ENCODE measurements at regions not wholly inside any gene's neighbourhood (a gene's known extent, or its start where the extent isn't known, plus 50 kb on each side); places are given as distances from the start of the nearest gene placed in this dataset.

- peaks cover 6% of the 10 kb centered on the region for H3K27me3 ChIP-seq (ENCODE audit: low read depth, low read length)
- H3K27ac ChIP-seq (ENCODE audit: low read length) = no peak overlapping the region
These were observed 67.2 kb upstream of the DLK1 start for GRCh38 chr14:100659345-100660001.

GRCh38 chr14:100660498-100660881 is 66.2 kb upstream of the DLK1 start:
- no peak overlapping the region for H3K27ac ChIP-seq (ENCODE audit: low read length)
- no peaks in the 10 kb centered on the region for H3K9me3 ChIP-seq (ENCODE audit: control insufficient read depth in 1 of 2, low read length in 2 of 2)
- no peak overlapping the region for H3K4me3 ChIP-seq (ENCODE audit: low read depth in 1 of 2, low read length in 2 of 2)
- H3K36me3 ChIP-seq (ENCODE audit: control insufficient read depth in 1 of 2, insufficient read depth in 2 of 2, low read length in 2 of 2) = no peaks in the 10 kb centered on the region
- H3K27me3 ChIP-seq (ENCODE audit: low read depth, low read length) = peaks cover under 1% of the 10 kb centered on the region
- no peaks in the 10 kb centered on the region for H3K4me1 ChIP-seq (ENCODE audit: control insufficient read depth in 1 of 2, insufficient read depth in 2 of 2, low read length in 2 of 2)

More at GRCh38 chr14:100659345-100660001, 67.2 kb upstream of the DLK1 start:
- no peak overlapping the region for H3K4me3 ChIP-seq (ENCODE audit: low read depth in 1 of 2, low read length in 2 of 2)
- H3K4me1 ChIP-seq (ENCODE audit: control insufficient read depth in 1 of 2, insufficient read depth in 2 of 2, low read length in 2 of 2) = peaks cover 0 to 7% of the 10 kb centered on the region in 2 donors
- no peaks in the 10 kb centered on the region for H3K36me3 ChIP-seq (ENCODE audit: control insufficient read depth in 1 of 2, insufficient read depth in 2 of 2, low read length in 2 of 2)
- no peaks in the 10 kb centered on the region for H3K9me3 ChIP-seq (ENCODE audit: control insufficient read depth in 1 of 2, low read length in 2 of 2)

DNA sequence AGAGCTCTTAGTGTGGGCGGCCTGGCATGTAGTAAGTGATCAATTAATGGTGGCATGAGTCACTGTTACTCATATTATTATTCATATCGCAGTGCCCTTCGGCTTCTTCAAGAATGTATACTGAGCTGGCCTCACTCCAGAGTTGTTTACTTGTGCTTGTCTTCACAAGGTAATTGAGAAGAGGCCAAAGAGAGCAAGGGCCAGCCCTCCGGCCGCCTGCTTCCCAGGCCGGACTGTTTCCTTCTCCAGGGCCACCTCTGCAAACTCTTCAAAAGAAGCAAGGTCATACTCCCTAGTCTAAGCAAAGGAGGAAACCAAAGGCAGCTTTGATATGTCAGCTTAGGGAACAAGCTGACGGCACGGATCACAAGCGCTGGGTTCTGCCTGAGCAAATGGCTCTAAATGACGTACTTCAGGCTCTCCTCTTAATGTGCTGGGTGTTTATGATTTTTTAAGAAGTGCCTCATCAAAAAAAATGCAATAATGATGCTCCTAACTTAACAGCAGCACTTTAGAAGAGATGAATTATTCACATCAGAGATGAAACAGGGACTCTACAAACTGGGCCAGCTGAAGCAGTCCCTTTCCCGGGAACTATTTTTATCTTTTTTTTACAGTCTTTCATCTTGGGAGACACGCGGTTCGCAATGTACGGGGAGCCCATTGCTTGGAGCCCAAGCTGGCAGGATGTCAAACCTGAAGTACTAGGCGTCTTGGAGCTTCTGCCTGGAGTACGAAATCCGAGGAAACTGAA is 65.6 kb upstream of the DLK1 start:
- Histone ChIP-seq H3K9me3 (ENCODE audit: control insufficient read depth in 1 of 2, low read length in 2 of 2) (no peaks in the 10 kb centered on the region), H3K4me1 (ENCODE audit: control insufficient read depth in 1 of 2, insufficient read depth in 2 of 2, low read length in 2 of 2) (no peaks in the 10 kb centered on the region), H3K4me3 (ENCODE audit: low read depth in 1 of 2, low read length in 2 of 2) (no peak overlapping the region), H3K36me3 (ENCODE audit: control insufficient read depth in 1 of 2, insufficient read depth in 2 of 2, low read length in 2 of 2) (no peaks in the 10 kb centered on the region), H3K27ac (ENCODE audit: low read length) (no peak overlapping the region), H3K27me3 (ENCODE audit: low read depth, low read length) (no peaks in the 10 kb centered on the region)

GRCh38 chr14:100662879-100663760 is 63.6 kb upstream of the DLK1 start:
- Histone ChIP-seq H3K4me1 (ENCODE audit: control insufficient read depth in 1 of 2, insufficient read depth in 2 of 2, low read length in 2 of 2) (no peaks in the 10 kb centered on the region), H3K36me3 (ENCODE audit: control insufficient read depth in 1 of 2, insufficient read depth in 2 of 2, low read length in 2 of 2) (no peaks in the 10 kb centered on the region), H3K27ac (ENCODE audit: low read length) (no peak overlapping the region), H3K4me3 (ENCODE audit: low read depth in 1 of 2, low read length in 2 of 2) (no peak overlapping the region), H3K9me3 (ENCODE audit: control insufficient read depth in 1 of 2, low read length in 2 of 2) (no peaks in the 10 kb centered on the region), H3K27me3 (ENCODE audit: low read depth, low read length) (no peaks in the 10 kb centered on the region)

DNA sequence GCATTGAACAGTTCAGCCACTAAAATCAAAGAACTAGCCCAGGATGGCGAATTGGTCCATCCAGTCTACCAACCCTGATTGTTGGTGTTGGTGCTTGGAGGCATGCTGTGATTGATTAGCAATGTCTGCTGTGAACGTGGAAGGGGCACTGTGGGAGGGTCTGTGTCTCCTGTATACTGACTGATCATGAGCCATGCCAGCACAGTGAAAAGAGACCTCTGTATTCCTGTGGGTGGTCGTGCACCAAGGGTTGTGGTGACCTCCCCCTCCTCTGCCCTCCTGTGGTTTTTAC is 63.0 kb upstream of the DLK1 start:
- H3K4me1 ChIP-seq (ENCODE audit: control insufficient read depth in 1 of 2, insufficient read depth in 2 of 2, low read length in 2 of 2) = no peaks in the 10 kb centered on the region
- H3K36me3 ChIP-seq (ENCODE audit: control insufficient read depth in 1 of 2, insufficient read depth in 2 of 2, low read length in 2 of 2) = no peaks in the 10 kb centered on the region
- no peaks in the 10 kb centered on the region for H3K27me3 ChIP-seq (ENCODE audit: low read depth, low read length)
- no peak overlapping the region for H3K27ac ChIP-seq (ENCODE audit: low read length)
- no peaks in the 10 kb centered on the region for H3K9me3 ChIP-seq (ENCODE audit: control insufficient read depth in 1 of 2, low read length in 2 of 2)
- no peak overlapping the region for H3K4me3 ChIP-seq (ENCODE audit: low read depth in 1 of 2, low read length in 2 of 2)

- Histone ChIP-seq H3K9me3 (ENCODE audit: control insufficient read depth in 1 of 2, low read length in 2 of 2) (no peaks in the 10 kb centered on the region), H3K36me3 (ENCODE audit: control insufficient read depth in 1 of 2, insufficient read depth in 2 of 2, low read length in 2 of 2) (no peaks in the 10 kb centered on the region), H3K4me3 (ENCODE audit: low read depth in 1 of 2, low read length in 2 of 2) (no peak overlapping the region), H3K27ac (ENCODE audit: low read length) (no peak overlapping the region), H3K27me3 (ENCODE audit: low read depth, low read length) (no peaks in the 10 kb centered on the region), H3K4me1 (ENCODE audit: control insufficient read depth in 1 of 2, insufficient read depth in 2 of 2, low read length in 2 of 2) (peaks cover 0 to under 1% of the 10 kb centered on the region in 2 donors)
These were observed 62.5 kb upstream of the DLK1 start for GRCh38 chr14:100664231-100664630.

DNA sequence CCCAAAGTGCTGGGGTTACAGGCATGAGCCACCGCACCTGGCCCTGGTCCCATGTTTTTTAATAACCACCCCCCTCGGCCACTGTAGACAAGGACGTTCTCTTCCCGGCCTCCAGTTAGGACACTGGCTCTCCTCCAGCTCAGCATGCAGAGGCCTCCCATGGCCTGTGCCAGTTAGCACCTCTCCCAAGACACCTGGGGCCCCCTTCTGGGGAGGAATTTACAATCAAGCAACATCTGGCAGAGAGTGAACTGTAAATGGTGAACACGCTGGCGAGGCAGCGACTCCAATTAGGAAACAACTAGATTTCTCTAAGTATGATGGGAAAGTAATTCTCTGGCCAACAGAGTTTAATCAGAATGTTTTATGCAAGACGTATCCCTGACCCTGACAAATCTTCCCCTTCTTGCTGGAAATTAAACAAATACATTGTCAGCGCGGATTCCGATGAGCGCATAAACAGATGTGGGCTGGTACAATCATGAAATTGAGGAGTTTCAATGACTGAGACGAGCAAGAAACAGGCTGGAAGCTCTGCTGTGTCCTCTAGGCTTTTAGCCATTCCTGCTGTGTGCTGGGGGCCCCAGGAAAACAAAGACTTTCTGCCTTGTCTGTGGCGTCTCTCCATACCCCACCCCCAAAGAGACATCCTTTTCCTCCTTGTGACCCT is 61.7 kb upstream of the DLK1 start:
- no peaks in the 10 kb centered on the region for H3K36me3 ChIP-seq (ENCODE audit: control insufficient read depth in 1 of 2, insufficient read depth in 2 of 2, low read length in 2 of 2)
- H3K27me3 ChIP-seq (ENCODE audit: low read depth, low read length) = no peaks in the 10 kb centered on the region
- peaks cover 0 to 5% of the 10 kb centered on the region in 2 donors for H3K4me1 ChIP-seq (ENCODE audit: control insufficient read depth in 1 of 2, insufficient read depth in 2 of 2, low read length in 2 of 2)
- no peak overlapping the region for H3K4me3 ChIP-seq (ENCODE audit: low read depth in 1 of 2, low read length in 2 of 2)
- no peaks in the 10 kb centered on the region for H3K9me3 ChIP-seq (ENCODE audit: control insufficient read depth in 1 of 2, low read length in 2 of 2)
- no peak overlapping the region for H3K27ac ChIP-seq (ENCODE audit: low read length)

DNA sequence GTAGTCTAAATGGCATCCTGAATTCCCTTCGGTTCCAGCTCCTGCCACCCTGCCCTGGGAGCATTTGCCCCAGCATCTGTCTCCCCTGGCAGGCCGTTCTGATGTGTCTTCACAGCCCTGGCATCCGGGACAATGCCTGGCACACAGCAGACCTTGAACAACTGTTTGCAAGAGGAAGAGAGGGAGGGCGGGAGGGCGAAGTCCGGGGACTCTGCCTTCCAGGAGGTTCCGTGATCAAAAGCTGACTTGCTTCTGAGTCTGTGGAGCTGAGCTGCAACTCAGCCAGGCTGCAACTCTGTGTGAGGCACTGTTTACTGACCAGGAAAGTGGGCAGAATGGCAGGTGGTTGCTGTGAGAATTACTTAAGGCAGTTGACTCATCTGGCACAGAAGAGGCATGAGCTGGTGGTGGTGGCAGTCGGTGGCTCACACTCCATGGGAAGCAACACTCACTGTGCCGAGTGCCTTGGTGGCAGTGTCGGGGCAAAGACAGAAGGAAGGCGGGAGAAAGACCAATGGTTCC is 61.1 kb upstream of the DLK1 start:
- H3K4me1 ChIP-seq (ENCODE audit: control insufficient read depth in 1 of 2, insufficient read depth in 2 of 2, low read length in 2 of 2) = peaks cover 0 to 5% of the 10 kb centered on the region in 2 donors
- H3K4me3 ChIP-seq (ENCODE audit: low read depth in 1 of 2, low read length in 2 of 2) = no peak overlapping the region
- no peaks in the 10 kb centered on the region for H3K27me3 ChIP-seq (ENCODE audit: low read depth, low read length)
- H3K36me3 ChIP-seq (ENCODE audit: control insufficient read depth in 1 of 2, insufficient read depth in 2 of 2, low read length in 2 of 2) = no peaks in the 10 kb centered on the region
- H3K27ac ChIP-seq (ENCODE audit: low read length) = no peak overlapping the region
- H3K9me3 ChIP-seq (ENCODE audit: control insufficient read depth in 1 of 2, low read length in 2 of 2) = no peaks in the 10 kb centered on the region

GRCh38 chr14:100666403-100666802 is 60.3 kb upstream of the DLK1 start:
- Histone ChIP-seq H3K4me1 (ENCODE audit: control insufficient read depth in 1 of 2, insufficient read depth in 2 of 2, low read length in 2 of 2) (peaks cover 0 to 5% of the 10 kb centered on the region in 2 donors), H3K27ac (ENCODE audit: low read length) (no peak overlapping the region), H3K4me3 (ENCODE audit: low read depth in 1 of 2, low read length in 2 of 2) (no peak overlapping the region), H3K27me3 (ENCODE audit: low read depth, low read length) (no peaks in the 10 kb centered on the region), H3K36me3 (ENCODE audit: control insufficient read depth in 1 of 2, insufficient read depth in 2 of 2, low read length in 2 of 2) (no peaks in the 10 kb centered on the region), H3K9me3 (ENCODE audit: control insufficient read depth in 1 of 2, low read length in 2 of 2) (no peaks in the 10 kb centered on the region)

DNA sequence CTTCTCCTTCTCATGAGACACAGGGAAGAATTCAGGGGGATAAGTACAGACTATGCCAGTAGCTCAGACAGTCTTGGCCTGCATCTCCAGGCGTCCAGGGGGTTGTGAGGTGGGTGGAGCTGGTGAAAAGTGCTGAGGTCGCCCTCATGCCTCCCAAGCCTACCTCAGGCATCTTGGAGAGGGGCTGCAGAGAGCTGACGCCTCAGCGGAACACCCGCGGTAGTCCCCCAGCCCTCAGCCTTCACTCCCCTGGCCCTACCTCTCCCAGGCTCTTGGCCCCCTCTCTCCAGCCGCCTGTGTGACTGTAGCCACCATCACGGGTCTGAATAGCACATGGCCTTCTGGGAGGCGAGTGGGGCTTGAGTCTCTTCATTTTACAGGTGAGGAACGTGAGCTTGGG is 59.8 kb upstream of the DLK1 start:
- Histone ChIP-seq H3K4me1 (ENCODE audit: control insufficient read depth in 1 of 2, insufficient read depth in 2 of 2, low read length in 2 of 2) (peaks cover 0 to 5% of the 10 kb centered on the region in 2 donors), H3K27ac (ENCODE audit: low read length) (no peak overlapping the region), H3K27me3 (ENCODE audit: low read depth, low read length) (no peaks in the 10 kb centered on the region), H3K36me3 (ENCODE audit: control insufficient read depth in 1 of 2, insufficient read depth in 2 of 2, low read length in 2 of 2) (no peaks in the 10 kb centered on the region), H3K4me3 (ENCODE audit: low read depth in 1 of 2, low read length in 2 of 2) (no peak overlapping the region), H3K9me3 (ENCODE audit: control insufficient read depth in 1 of 2, low read length in 2 of 2) (no peaks in the 10 kb centered on the region)

DNA sequence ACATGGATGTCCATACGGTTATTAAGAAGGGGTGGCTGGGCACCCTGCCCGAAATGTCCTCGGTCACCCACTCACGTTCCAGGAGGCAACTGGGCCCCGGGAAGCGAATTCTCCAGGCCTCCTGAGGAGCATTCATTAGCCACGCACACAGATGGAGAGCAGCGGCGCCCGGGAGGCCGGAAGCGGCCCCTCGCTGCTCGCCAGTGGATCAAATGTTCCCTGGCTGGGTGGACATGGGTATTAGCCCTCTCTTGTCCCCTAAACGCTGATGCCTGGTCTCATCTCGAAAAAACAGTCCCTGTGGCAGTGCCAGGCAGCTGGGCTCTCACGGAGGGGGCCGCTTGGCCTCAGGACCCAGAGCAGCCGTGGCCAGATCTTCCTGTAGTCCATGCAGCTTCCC is 59.0 kb upstream of the DLK1 start:
- Histone ChIP-seq H3K9me3 (ENCODE audit: control insufficient read depth in 1 of 2, low read length in 2 of 2) (no peaks in the 10 kb centered on the region), H3K4me3 (ENCODE audit: low read depth in 1 of 2, low read length in 2 of 2) (no peak overlapping the region), H3K27me3 (ENCODE audit: low read depth, low read length) (no peaks in the 10 kb centered on the region), H3K4me1 (ENCODE audit: control insufficient read depth in 1 of 2, insufficient read depth in 2 of 2, low read length in 2 of 2) (peaks cover 0 to 5% of the 10 kb centered on the region in 2 donors), H3K27ac (ENCODE audit: low read length) (no peak overlapping the region), H3K36me3 (ENCODE audit: control insufficient read depth in 1 of 2, insufficient read depth in 2 of 2, low read length in 2 of 2) (no peaks in the 10 kb centered on the region)
